ENCODE measurements at regions not wholly inside any gene's neighbourhood (a gene's known extent, or its start where the extent isn't known, plus 50 kb on each side); places are given as distances from the start of the nearest gene placed in this dataset.

DNA sequence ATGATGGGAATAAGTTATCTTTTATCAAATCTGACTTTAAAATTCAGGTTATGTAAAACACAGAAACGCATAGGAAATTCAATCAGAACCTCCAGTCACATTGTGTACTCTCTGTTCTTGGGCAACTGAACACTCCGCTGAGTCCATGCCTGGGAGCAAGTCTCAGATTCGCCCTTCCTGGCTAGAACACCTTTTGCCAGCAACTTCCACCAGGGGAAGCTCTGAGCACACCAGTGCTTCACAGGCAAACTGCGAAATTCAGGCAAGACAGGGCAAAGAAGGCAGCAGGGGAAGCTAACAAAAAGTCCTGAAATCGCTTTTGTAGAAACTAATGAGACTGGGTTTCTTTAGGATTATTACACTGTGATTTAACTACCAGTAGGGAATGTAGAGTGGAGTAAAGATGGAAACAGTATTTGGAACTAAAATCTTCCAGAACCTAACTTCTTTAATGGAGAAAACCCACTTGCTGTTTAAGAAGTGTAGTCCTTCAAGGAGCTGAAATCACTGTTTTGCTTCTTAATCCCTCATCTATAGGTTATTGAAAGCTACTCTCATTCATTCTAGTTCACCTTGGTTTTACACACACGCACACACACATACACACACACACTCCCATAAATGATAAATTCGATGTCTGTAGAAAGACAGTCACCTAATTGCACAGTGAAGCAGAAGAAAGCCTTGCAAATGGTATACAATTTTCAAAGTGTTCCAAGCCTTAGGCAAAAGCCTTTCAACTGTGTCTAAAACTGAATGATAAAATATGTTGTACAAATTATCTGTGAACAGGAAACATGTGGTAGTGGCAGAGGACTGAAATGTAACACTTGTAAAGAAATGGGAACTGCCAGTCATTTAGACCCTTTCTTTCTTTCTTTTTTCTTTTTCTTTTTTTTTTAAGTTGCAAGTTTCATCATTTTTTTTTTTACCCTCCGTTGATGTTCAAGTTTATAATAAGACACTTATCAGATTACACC, 214.5 kb downstream of the TMEM182 start:
- Histone ChIP-seq H3K9me3 (no peaks in the 10 kb centered on the region), H3K4me1 (no peaks in the 10 kb centered on the region), H3K27ac (no peak overlapping the region), H3K4me3 (no peak overlapping the region), H3K4me2 (no peak overlapping the region)
- no peak for FAIRE-seq
- no peak for TF ChIP-seq ZFP36 (IDR thresholded peaks at IDR 0.05; ENCODE audit: borderline replicate concordance, partially characterized antibody)
- TF ChIP-seq FOSL2 (IDR thresholded peaks at IDR 0.05) = no peak
- TF ChIP-seq FOSL2 (CRISPR knock-in tag; IDR thresholded peaks at IDR 0.05) = no peak
- TF ChIP-seq SMC3 (IDR thresholded peaks at IDR 0.05) = peak; percentile 35; the same call in 2 of the 3 replicates
- peak; percentile 50 to 72; a peak in 4 of 5 replicates for TF ChIP-seq RAD21 (conservative IDR thresholded peaks at IDR 0.05 in 1 of 2, IDR thresholded peaks at IDR 0.05 in 1 of 2)
- TF ChIP-seq, protein P1, sequence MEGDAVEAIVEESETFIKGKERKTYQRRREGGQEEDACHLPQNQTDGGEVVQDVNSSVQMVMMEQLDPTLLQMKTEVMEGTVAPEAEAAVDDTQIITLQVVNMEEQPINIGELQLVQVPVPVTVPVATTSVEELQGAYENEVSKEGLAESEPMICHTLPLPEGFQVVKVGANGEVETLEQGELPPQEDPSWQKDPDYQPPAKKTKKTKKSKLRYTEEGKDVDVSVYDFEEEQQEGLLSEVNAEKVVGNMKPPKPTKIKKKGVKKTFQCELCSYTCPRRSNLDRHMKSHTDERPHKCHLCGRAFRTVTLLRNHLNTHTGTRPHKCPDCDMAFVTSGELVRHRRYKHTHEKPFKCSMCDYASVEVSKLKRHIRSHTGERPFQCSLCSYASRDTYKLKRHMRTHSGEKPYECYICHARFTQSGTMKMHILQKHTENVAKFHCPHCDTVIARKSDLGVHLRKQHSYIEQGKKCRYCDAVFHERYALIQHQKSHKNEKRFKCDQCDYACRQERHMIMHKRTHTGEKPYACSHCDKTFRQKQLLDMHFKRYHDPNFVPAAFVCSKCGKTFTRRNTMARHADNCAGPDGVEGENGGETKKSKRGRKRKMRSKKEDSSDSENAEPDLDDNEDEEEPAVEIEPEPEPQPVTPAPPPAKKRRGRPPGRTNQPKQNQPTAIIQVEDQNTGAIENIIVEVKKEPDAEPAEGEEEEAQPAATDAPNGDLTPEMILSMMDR (IDR thresholded peaks at IDR 0.05) = peak; percentile 35; the same call in 2 of the 3 replicates
- WGBS (ENCODE audit: missing lambda C conversion rate) = 11% methylated on average over 8 of the region's 8 CpGs
- ATAC-seq = peak; percentile 91 to 92
- ChIA-PET CTCF (interaction anchor here (0.6 to 1.7 kb wide), 3 partner anchors 169 to 1865 kb away, joined by 3 to 6 read pairs (median 3); no protein-coding TSS in a partner anchor), POLR2A (no interaction called here)
- peak; percentile 4 to 55 for DNase-seq (ENCODE audit: low read depth in 1 of 2, low spot score in 1 of 2)

DNA sequence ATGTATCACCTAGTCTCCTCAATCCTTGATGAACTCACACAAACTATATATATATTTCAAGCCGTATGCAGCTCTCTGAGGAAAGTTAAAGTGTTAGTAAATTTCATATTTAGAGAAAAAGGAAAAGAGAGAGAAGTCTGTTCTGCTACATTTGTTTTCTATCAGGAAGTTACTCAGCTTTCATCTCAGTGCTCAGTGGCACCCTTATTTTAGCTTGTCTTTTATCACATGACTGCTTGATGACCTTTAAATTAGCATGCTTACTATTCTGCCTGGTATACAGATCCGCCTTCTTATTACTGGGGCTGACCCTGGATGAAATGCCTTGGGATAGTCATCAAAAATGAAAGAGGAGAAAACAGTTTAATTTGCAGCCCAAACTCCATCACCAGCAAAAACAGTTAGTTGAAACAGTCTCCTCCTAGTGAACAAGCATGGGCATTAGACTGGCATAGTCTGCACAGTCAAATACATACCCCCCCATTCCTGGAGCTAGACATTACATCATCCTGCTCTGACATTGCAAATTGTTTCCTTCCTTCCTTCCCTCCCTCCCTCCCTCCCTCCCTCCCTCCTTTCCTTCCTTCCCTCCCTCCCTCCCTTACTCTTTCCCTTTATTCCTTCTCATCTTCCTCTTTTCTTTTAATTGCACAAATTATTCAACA, 215.7 kb downstream of the TMEM182 start:
- no peak for ATAC-seq
- ChIA-PET CTCF (no interaction called here), POLR2A (no interaction called here)
- TF ChIP-seq CHD4 (IDR thresholded peaks at IDR 0.05; ENCODE audit: borderline replicate concordance) (no peak), MAFK (IDR thresholded peaks at IDR 0.05; ENCODE audit: partially characterized antibody) (no peak), NFE2L2 (conservative IDR thresholded peaks at IDR 0.05; ENCODE audit: low read length) (no peak), HOXB5 (CRISPR knock-in tag; IDR thresholded peaks at IDR 0.05) (no peak), CHD2 (IDR thresholded peaks at IDR 0.05; ENCODE audit: low read length, partially characterized antibody) (no peak), TP53 (CRISPR knock-in tag; IDR thresholded peaks at IDR 0.05) (no peak), ZSCAN20 (CRISPR knock-in tag; IDR thresholded peaks at IDR 0.05) (no peak), FOXS1 (CRISPR knock-in tag; IDR thresholded peaks at IDR 0.05) (no peak), HOXA7 (CRISPR knock-in tag; IDR thresholded peaks at IDR 0.05) (no peak), JUNB (IDR thresholded peaks at IDR 0.05) (no peak), EP300 (IDR thresholded peaks at IDR 0.05) (no peak), ZC3H11A (IDR thresholded peaks at IDR 0.05) (no peak)
- TF ChIP-seq, protein P2, sequence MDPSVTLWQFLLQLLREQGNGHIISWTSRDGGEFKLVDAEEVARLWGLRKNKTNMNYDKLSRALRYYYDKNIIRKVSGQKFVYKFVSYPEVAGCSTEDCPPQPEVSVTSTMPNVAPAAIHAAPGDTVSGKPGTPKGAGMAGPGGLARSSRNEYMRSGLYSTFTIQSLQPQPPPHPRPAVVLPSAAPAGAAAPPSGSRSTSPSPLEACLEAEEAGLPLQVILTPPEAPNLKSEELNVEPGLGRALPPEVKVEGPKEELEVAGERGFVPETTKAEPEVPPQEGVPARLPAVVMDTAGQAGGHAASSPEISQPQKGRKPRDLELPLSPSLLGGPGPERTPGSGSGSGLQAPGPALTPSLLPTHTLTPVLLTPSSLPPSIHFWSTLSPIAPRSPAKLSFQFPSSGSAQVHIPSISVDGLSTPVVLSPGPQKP (IDR thresholded peaks at IDR 0.05; ENCODE audit: low read depth, low read length) = no peak
- no peak for DNase-seq (ENCODE audit: low read depth in 1 of 2, low spot score in 1 of 2)
- no peak for FAIRE-seq
- H3K4me1 ChIP-seq = no peaks in the 10 kb centered on the region
- 3% methylated on average over 2 of the region's 2 CpGs for WGBS (ENCODE audit: missing lambda C conversion rate)
- H3K27ac ChIP-seq = no peak overlapping the region
- H3K4me3 ChIP-seq = no peak overlapping the region
- H3K9me3 ChIP-seq = no peaks in the 10 kb centered on the region
- H3K4me2 ChIP-seq = no peak overlapping the region

DNA sequence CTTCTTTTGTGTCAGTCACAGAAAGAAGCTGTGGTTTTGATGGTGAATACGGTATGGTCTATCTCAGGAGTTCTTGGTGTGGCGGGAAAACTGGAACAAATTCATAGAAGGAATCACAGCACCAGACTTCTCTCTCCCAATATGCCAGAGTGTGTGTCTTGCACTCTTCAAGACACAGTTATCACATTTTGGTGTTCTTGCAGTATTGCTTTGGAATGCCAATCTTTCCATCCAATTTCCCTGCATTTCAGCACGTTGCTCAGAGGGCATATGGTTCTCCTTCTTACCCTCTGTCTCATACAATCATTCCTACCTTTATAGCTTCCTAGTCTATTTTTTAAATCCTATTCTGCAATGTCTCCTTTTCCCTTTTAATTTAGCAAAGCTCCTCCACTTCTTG, 216.3 kb downstream of the TMEM182 start:
- DNase-seq (ENCODE audit: low read depth in 1 of 2, low spot score in 1 of 2) = no peak
- no peak for FAIRE-seq
- H3K27ac ChIP-seq = no peak overlapping the region
- H3K4me1 ChIP-seq = no peaks in the 10 kb centered on the region
- H3K4me2 ChIP-seq = no peak overlapping the region
- H3K9me3 ChIP-seq = no peaks in the 10 kb centered on the region
- no peak overlapping the region for H3K4me3 ChIP-seq
- ChIA-PET CTCF (interaction anchor here (0.9 kb wide), 1 partner anchor 11 kb away, joined by 4 read pairs; no protein-coding TSS in a partner anchor), POLR2A (no interaction called here)
- WGBS (ENCODE audit: missing lambda C conversion rate) = 38% methylated on average over 3 of the region's 3 CpGs
- no peak for ATAC-seq
- TF ChIP-seq ZSCAN20 (CRISPR knock-in tag; IDR thresholded peaks at IDR 0.05) (no peak), SMC3 (IDR thresholded peaks at IDR 0.05) (no peak), NR3C1 (IDR thresholded peaks at IDR 0.05) (no peak), CBX2 (IDR thresholded peaks at IDR 0.05; ENCODE audit: borderline replicate concordance, low read depth) (no peak), KDM1A (IDR thresholded peaks at IDR 0.05; ENCODE audit: low read depth) (no peak), JUN (IDR thresholded peaks at IDR 0.05) (no peak), HDAC2 (IDR thresholded peaks at IDR 0.05) (no peak), RFX5 (IDR thresholded peaks at IDR 0.05) (no peak)
- TF ChIP-seq, protein P3, sequence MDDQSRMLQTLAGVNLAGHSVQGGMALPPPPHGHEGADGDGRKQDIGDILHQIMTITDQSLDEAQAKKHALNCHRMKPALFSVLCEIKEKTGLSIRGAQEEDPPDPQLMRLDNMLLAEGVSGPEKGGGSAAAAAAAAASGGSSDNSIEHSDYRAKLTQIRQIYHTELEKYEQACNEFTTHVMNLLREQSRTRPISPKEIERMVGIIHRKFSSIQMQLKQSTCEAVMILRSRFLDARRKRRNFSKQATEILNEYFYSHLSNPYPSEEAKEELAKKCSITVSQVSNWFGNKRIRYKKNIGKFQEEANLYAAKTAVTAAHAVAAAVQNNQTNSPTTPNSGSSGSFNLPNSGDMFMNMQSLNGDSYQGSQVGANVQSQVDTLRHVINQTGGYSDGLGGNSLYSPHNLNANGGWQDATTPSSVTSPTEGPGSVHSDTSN (IDR thresholded peaks at IDR 0.05) = no peak
- TF ChIP-seq, protein P4, sequence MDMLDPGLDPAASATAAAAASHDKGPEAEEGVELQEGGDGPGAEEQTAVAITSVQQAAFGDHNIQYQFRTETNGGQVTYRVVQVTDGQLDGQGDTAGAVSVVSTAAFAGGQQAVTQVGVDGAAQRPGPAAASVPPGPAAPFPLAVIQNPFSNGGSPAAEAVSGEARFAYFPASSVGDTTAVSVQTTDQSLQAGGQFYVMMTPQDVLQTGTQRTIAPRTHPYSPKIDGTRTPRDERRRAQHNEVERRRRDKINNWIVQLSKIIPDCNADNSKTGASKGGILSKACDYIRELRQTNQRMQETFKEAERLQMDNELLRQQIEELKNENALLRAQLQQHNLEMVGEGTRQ (IDR thresholded peaks at IDR 0.05) = no peak
- TF ChIP-seq, protein P5, sequence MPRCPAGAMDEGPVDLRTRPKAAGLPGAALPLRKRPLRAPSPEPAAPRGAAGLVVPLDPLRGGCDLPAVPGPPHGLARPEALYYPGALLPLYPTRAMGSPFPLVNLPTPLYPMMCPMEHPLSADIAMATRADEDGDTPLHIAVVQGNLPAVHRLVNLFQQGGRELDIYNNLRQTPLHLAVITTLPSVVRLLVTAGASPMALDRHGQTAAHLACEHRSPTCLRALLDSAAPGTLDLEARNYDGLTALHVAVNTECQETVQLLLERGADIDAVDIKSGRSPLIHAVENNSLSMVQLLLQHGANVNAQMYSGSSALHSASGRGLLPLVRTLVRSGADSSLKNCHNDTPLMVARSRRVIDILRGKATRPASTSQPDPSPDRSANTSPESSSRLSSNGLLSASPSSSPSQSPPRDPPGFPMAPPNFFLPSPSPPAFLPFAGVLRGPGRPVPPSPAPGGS (IDR thresholded peaks at IDR 0.05) = no peak
